ENCODE measurements at regions not wholly inside any gene's neighbourhood (a gene's known extent, or its start where the extent isn't known, plus 50 kb on each side); places are given as distances from the start of the nearest gene placed in this dataset.

GRCh38 chr14:41022932-41023331, 583.7 kb upstream of the LRFN5 start:
- Histone ChIP-seq H4K12ac (ENCODE audit: low read depth, low read length) (no peak overlapping the region), H3K4me2 (ENCODE audit: low read length) (no peak overlapping the region), H3K18ac (ENCODE audit: low read length) (no peak overlapping the region), H3K79me1 (ENCODE audit: low read length) (no peaks in the 10 kb centered on the region), H3K79me2 (ENCODE audit: control insufficient read depth, insufficient read depth, low read length, poor library complexity) (no peaks in the 10 kb centered on the region), H2BK120ac (ENCODE audit: insufficient read depth, low read length, poor library complexity) (no peak overlapping the region), H4K8ac (ENCODE audit: low read depth, low read length) (no peak overlapping the region), H3K4me3 (ENCODE audit: low read depth, low read length) (no peak overlapping the region), H2AFZ (ENCODE audit: insufficient read depth, low read length, poor library complexity) (no peak overlapping the region), H2AK5ac (ENCODE audit: low read length) (no peak overlapping the region), H3K9me3 (ENCODE audit: insufficient read depth, low read depth, low read length) (no peaks in the 10 kb centered on the region), H3K4ac (ENCODE audit: low read depth, low read length) (no peak overlapping the region), H3K27me3 (ENCODE audit: insufficient read depth, low read length) (no peaks in the 10 kb centered on the region), H4K91ac (ENCODE audit: low read depth, low read length) (no peak overlapping the region), H2BK12ac (ENCODE audit: low read length) (no peak overlapping the region), H2BK5ac (ENCODE audit: low read depth, low read length, poor library complexity) (no peak overlapping the region), H3K4me1 (ENCODE audit: control insufficient read depth in 1 of 2, insufficient read depth in 2 of 2, low read length in 2 of 2) (no peaks in the 10 kb centered on the region), H3K9ac (ENCODE audit: low read length) (no peak overlapping the region), H3K23ac (ENCODE audit: low read length) (no peak overlapping the region), H3K36me3 (ENCODE audit: control insufficient read depth in 1 of 2, insufficient read depth in 2 of 2, low read length in 2 of 2) (no peaks in the 10 kb centered on the region), H3K14ac (ENCODE audit: low read length) (no peak overlapping the region), H3K27ac (ENCODE audit: low read depth, low read length) (no peak overlapping the region)
- WGBS (ENCODE audit: extremely low coverage, insufficient coverage, insufficient read length) = no CpG with 5 or more reads among the region's 2 CpGs
- DNase-seq = peak in 1 of 2 donors; percentile 10

GRCh38 chr14:41016213-41016612, 590.5 kb upstream of the LRFN5 start:
- no CpG with 5 or more reads among the region's 4 CpGs for WGBS (ENCODE audit: extremely low coverage, insufficient coverage, insufficient read length)

GRCh38 chr14:41000350-41000749, 606.3 kb upstream of the LRFN5 start:
- Histone ChIP-seq H2BK5ac (ENCODE audit: low read depth, low read length, poor library complexity) (no peak overlapping the region), H3K27ac (ENCODE audit: low read depth, low read length) (no peak overlapping the region), H2BK12ac (ENCODE audit: low read length) (no peak overlapping the region), H3K23ac (ENCODE audit: low read length) (no peak overlapping the region), H2BK120ac (ENCODE audit: insufficient read depth, low read length, poor library complexity) (no peak overlapping the region), H3K4me1 (ENCODE audit: control insufficient read depth in 1 of 2, insufficient read depth in 2 of 2, low read length in 2 of 2) (no peaks in the 10 kb centered on the region), H4K8ac (ENCODE audit: low read depth, low read length) (no peak overlapping the region), H3K79me2 (ENCODE audit: control insufficient read depth, insufficient read depth, low read length, poor library complexity) (no peaks in the 10 kb centered on the region), H3K36me3 (ENCODE audit: control insufficient read depth in 1 of 2, insufficient read depth in 2 of 2, low read length in 2 of 2) (no peaks in the 10 kb centered on the region), H3K4me3 (ENCODE audit: low read depth, low read length) (no peak overlapping the region), H3K27me3 (ENCODE audit: insufficient read depth, low read length) (no peaks in the 10 kb centered on the region), H2AK5ac (ENCODE audit: low read length) (no peak overlapping the region), H4K12ac (ENCODE audit: low read depth, low read length) (no peak overlapping the region), H3K14ac (ENCODE audit: low read length) (no peak overlapping the region), H3K4me2 (ENCODE audit: low read length) (no peak overlapping the region), H3K79me1 (ENCODE audit: low read length) (no peaks in the 10 kb centered on the region), H3K4ac (ENCODE audit: low read depth, low read length) (no peak overlapping the region), H2AFZ (ENCODE audit: insufficient read depth, low read length, poor library complexity) (no peak overlapping the region), H3K9me3 (ENCODE audit: insufficient read depth, low read depth, low read length) (no peaks in the 10 kb centered on the region), H4K91ac (ENCODE audit: low read depth, low read length) (no peak overlapping the region), H3K9ac (ENCODE audit: low read length) (no peak overlapping the region), H3K18ac (ENCODE audit: low read length) (no peak overlapping the region)
- DNase-seq = no peak
- no CpG with 5 or more reads among the region's 3 CpGs for WGBS (ENCODE audit: extremely low coverage, insufficient coverage, insufficient read length)

More at GRCh38 chr14:41016213-41016612, 590.5 kb upstream of the LRFN5 start:
- H3K27me3 ChIP-seq (ENCODE audit: insufficient read depth, low read length) = no peaks in the 10 kb centered on the region
- no peak for DNase-seq
- no peaks in the 10 kb centered on the region for H3K36me3 ChIP-seq (ENCODE audit: control insufficient read depth in 1 of 2, insufficient read depth in 2 of 2, low read length in 2 of 2)
- no peak overlapping the region for H2BK12ac ChIP-seq (ENCODE audit: low read length)
- H4K91ac ChIP-seq (ENCODE audit: low read depth, low read length) = no peak overlapping the region
- no peak overlapping the region for H4K8ac ChIP-seq (ENCODE audit: low read depth, low read length)
- no peak overlapping the region for H2BK120ac ChIP-seq (ENCODE audit: insufficient read depth, low read length, poor library complexity)
- H3K9ac ChIP-seq (ENCODE audit: low read length) = no peak overlapping the region
- no peaks in the 10 kb centered on the region for H3K79me1 ChIP-seq (ENCODE audit: low read length)
- H3K14ac ChIP-seq (ENCODE audit: low read length) = no peak overlapping the region
- no peaks in the 10 kb centered on the region for H3K9me3 ChIP-seq (ENCODE audit: insufficient read depth, low read depth, low read length)
- no peak overlapping the region for H4K12ac ChIP-seq (ENCODE audit: low read depth, low read length)
- H3K18ac ChIP-seq (ENCODE audit: low read length) = no peak overlapping the region
- no peak overlapping the region for H3K27ac ChIP-seq (ENCODE audit: low read depth, low read length)
- H3K79me2 ChIP-seq (ENCODE audit: control insufficient read depth, insufficient read depth, low read length, poor library complexity) = no peaks in the 10 kb centered on the region
- H3K4ac ChIP-seq (ENCODE audit: low read depth, low read length) = no peak overlapping the region
- no peak overlapping the region for H2AK5ac ChIP-seq (ENCODE audit: low read length)
- no peak overlapping the region for H3K23ac ChIP-seq (ENCODE audit: low read length)
- H3K4me1 ChIP-seq (ENCODE audit: control insufficient read depth in 1 of 2, insufficient read depth in 2 of 2, low read length in 2 of 2) = no peaks in the 10 kb centered on the region
- H2AFZ ChIP-seq (ENCODE audit: insufficient read depth, low read length, poor library complexity) = no peak overlapping the region
- H2BK5ac ChIP-seq (ENCODE audit: low read depth, low read length, poor library complexity) = no peak overlapping the region
- H3K4me3 ChIP-seq (ENCODE audit: low read depth, low read length) = no peak overlapping the region
- H3K4me2 ChIP-seq (ENCODE audit: low read length) = no peak overlapping the region

- Histone ChIP-seq H4K91ac (ENCODE audit: low read depth, low read length) (no peak overlapping the region), H4K8ac (ENCODE audit: low read depth, low read length) (no peak overlapping the region), H4K12ac (ENCODE audit: low read depth, low read length) (no peak overlapping the region), H3K4me2 (ENCODE audit: low read length) (no peak overlapping the region), H3K27ac (ENCODE audit: low read depth, low read length) (no peak overlapping the region), H3K18ac (ENCODE audit: low read length) (no peak overlapping the region), H3K79me2 (ENCODE audit: control insufficient read depth, insufficient read depth, low read length, poor library complexity) (no peaks in the 10 kb centered on the region), H3K4ac (ENCODE audit: low read depth, low read length) (no peak overlapping the region), H3K4me1 (ENCODE audit: control insufficient read depth in 1 of 2, insufficient read depth in 2 of 2, low read length in 2 of 2) (no peaks in the 10 kb centered on the region), H2BK12ac (ENCODE audit: low read length) (no peak overlapping the region), H3K36me3 (ENCODE audit: control insufficient read depth in 1 of 2, insufficient read depth in 2 of 2, low read length in 2 of 2) (no peaks in the 10 kb centered on the region), H3K79me1 (ENCODE audit: low read length) (no peaks in the 10 kb centered on the region), H2BK5ac (ENCODE audit: low read depth, low read length, poor library complexity) (no peak overlapping the region), H2AK5ac (ENCODE audit: low read length) (no peak overlapping the region), H3K4me3 (ENCODE audit: low read depth, low read length) (no peak overlapping the region), H3K23ac (ENCODE audit: low read length) (no peak overlapping the region), H3K9ac (ENCODE audit: low read length) (no peak overlapping the region), H3K14ac (ENCODE audit: low read length) (no peak overlapping the region), H2BK120ac (ENCODE audit: insufficient read depth, low read length, poor library complexity) (no peak overlapping the region), H3K27me3 (ENCODE audit: insufficient read depth, low read length) (no peaks in the 10 kb centered on the region), H3K9me3 (ENCODE audit: insufficient read depth, low read depth, low read length) (no peaks in the 10 kb centered on the region), H2AFZ (ENCODE audit: insufficient read depth, low read length, poor library complexity) (no peak overlapping the region)
- no CpG with 5 or more reads among the region's 1 CpG for WGBS (ENCODE audit: extremely low coverage, insufficient coverage, insufficient read length)
- no peak for DNase-seq
Observed at GRCh38 chr14:40989260-40989659, 617.4 kb upstream of the LRFN5 start.

Measured in trophoblast cell (in vitro differentiated cells and primary cell).